GM19043 (cell line): ENCODE measurements at regions not wholly inside any gene's neighbourhood (a gene's known extent, or its start where the extent isn't known, plus 50 kb on each side); places are given as distances from the start of the nearest gene placed in this dataset.

Source experiments
- ATAC-seq: cut with Tn5 transposase; IDR thresholded peaks from one replicate; pipeline ENCODE4 v1.9.1; 2021; ENCODE audit warnings: low read depth; ENCODE audit not compliant: unreplicated experiment

DNA sequence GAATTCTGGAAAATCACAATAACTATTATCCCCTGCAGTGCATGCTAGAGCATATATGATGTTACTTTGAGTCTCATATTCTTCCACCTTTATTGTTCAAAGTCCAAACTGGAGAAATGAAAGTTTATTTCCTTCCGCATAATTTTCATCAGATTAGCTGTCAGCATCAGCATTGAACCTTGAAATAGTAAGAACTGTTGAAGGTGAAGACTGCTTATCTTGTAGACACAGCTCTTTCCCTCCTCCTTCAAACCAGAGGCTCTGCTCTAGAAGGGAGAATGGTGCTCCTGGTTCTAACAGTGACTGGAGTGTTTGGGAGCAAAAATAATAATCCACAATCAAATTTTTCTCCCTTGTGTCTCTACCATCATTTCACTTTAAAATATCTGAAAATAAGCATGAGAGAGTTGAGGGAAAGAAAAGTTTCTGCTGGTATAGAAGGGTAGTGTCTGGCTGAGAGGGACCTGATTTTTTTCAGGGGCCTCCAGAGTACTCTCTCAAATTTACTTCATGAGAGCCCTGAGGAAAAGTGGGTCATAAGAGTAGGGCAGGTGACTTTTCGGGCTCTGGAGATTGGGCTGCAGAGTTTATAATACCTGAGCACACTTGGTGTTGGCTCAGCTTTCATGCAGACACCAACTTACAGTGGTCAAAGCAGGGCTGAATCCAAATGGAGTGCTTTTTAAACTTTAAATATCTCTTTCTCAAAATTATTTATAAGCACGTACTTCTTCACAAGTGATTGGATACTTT, 170.4 kb downstream of the ZDHHC21 start:
- ATAC-seq = no peak

DNA sequence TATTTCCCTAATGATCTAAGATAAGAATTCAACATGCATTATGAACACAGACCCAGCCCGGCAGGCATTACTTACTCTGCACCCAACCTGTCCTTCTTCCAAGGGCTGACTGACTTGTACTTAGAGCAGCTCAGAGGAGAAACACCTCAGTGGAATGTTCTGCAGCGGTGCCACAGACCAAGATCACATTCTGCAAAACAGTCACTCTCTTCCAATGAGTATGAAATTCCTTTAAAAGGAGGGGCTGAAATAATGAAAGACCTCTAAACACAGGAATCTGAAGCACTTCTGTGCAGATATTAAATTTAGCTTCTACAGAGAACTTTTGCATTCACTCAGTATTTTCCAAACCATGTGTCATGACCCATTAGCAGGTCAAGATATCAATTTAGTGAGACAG, 172.9 kb downstream of the ZDHHC21 start:
- no peak for ATAC-seq

DNA sequence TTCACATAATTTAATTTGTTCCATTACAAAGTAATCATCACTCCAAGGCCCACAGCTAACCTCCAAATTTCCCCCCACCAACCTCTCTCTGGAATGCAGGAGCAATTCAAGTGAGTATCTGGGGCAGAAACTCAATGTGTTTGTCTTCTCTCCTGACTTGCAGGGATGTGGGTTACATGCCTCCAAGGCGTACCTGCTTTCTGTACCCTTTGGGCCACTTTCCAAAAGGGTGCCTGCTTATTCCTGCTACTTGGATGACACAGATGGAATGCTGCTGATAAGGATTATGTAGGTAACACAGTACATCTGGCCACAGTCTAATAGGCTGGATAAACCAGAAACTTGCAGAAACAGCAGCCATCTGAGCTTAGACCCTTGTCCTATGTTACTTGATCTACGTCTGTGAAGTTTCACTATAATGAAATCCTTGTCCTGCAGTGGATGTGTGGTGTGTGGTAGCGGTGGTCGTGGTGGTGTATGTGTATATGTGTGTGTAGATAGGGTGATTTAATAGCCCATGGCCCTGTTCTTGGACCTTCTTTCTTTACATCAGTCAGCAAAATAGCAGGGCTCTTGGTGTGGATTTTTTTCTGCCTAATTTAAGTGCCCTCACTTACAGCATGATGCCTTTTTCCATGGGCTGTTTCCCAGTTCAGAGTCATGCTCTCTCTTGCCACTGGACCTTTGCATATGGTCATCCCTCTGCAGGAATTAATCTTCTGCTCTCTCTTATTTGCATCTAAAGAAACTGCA, 175.9 kb downstream of the ZDHHC21 start:
- no peak for ATAC-seq

DNA sequence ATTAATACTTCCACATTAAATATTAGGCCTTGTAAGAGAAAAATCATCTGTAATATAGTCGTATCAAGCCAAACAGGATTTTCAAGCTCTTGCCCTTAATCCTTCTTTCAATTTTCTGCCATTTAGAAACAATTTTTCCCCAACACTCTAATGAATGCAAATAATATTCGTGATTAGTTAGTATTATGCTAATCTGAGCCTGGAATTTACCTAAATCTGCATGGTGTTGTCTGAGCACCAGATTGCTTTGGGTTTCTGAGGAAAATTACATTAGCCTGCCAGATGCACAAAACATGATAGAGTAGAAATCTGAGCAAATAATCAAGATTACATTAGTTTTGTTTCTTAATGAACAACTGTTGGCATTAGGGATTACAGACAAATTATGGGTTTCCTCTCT, 176.6 kb downstream of the ZDHHC21 start:
- ATAC-seq = no peak

DNA sequence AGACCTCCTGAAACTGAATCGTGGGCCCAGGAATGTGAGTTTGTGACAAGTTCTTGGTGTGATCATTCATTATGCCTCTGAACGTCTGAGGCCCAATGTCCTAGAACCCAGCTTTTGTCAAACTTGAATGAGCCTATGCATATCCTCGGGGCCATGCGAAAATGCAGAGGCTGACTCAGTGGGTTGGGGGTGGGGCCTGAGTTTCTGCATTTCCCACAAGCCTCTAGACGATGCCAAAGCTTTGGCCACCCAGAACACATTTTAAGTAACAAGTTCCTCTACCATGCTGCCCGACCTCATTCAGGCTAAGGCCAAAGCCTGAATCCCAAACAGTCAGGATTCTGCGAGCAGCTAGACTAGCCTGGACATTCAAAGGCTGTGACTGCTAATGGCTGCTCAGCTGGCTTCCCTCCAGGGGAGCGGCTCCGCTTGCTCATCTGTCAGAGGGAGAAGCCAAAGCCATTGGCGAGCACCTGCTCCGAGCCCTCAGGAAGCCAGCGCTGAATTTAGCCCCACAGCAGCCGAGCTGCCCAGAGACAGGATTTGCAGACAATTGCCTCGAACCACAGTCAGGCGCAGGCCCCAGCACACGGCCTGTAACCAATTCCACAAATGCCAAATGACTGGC, 177.5 kb downstream of the ZDHHC21 start:
- no peak for ATAC-seq

DNA sequence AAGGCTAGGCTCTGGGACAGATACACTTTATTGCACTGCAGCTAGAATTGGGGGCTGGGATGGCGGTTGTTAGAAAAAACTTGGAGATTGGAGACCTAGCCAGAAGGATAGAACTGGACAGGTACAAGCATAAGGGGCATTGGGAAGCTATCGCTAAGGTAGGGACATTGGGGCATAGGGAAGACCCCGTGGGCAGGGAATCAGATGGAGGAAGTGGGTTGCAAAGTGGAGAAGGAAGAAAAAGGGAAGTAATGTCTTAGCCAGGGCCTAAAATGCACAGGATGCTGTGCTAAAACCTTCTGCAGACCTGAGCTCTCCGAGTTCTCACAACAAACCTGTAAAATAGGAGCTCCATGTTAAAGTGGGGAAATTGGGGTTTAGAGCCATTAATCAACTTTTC, 178.2 kb downstream of the ZDHHC21 start:
- ATAC-seq = no peak

DNA sequence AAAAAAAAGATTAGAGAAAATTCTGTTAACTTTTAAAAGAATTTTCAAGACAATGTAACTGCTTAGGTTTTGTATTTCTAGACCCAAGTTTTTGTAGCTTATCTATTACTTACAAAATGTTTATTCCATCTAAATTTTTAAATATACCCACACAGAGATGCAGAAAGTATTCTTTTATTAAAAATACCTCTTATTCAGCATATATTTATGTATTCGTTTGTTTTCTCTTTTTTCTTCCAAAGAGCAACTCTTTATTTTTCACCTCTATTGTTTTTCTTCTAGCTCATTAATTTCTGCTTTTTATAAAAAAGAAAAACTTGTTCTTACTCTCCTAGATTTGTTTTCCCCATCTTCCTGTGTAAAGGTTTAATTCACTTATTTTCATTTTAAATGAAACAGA, 180.3 kb downstream of the ZDHHC21 start:
- ATAC-seq = no peak

DNA sequence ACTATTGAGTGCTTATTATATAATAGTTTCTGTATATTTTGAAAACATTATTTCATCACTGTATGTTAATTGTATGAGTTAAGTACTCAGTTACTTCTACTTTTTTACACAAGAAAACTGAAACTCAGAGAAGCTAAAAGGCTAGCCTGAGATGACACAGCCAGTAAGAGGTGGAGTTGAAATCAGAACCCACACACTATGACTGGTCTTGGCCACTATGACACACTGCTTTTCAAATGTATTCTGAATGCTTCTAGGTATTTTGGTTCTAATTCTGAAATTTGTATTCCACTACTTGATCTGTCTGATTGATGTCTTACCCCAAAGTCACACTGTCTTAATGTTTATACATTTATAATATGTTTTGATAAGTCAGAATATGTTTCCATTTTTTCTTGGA, 181.8 kb downstream of the ZDHHC21 start:
- no peak for ATAC-seq

DNA sequence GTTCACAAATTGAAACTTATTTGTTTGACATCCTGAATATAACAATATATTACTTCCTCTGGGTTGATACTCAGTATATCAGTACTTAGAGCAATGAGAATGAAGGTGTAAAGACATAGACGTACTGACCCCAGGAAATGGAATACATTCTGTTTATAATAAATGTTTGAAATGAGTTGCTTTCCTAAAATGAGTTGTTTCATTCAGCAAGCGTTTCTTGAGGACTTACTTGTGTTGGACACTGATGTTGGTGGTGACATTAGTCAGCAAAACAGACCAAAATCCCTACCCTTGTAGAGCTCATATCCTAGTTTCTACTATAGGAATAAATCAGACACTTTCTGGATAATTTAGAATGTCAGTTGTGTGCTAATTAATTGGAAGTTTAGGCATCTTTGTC, 184.3 kb downstream of the ZDHHC21 start:
- ATAC-seq = no peak

DNA sequence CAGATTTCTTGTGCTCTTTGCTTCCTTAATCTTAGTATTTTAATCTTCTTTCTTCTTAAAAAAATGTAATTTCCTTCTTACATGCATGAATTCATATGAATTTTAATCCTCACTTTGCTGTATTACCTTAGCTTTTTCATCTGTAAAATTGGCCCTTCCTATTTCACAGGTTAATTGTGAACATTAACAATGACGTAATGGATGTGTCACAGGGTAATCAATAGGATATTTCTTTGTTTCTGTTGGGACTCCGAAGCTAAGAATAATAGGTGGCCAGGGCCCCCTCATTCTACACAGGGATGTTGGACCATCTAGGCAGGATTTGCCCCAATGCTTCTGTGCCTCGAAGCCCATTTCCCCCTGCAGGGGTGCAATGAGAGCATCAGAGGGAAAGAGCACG, 187.4 kb upstream of the NFIB start:
- ATAC-seq = no peak

DNA sequence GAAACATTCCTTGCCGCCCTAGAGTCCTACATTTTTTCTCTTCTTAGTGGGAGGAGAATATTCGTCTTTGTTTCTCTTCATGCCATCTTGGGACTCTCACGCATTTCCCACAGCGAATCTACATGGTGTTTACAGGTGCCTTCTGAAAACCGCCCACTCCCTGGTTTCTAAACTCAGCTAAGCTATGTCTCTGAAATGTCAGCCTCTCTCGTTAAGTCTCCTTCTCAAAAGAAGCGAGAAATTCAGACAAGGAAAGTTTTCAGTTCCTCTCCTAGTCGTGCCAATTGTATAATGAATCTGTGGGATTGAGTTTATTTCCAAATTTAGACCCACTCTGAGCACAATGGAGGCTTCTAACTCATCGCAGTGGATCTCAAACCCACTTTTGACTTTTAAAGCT, 186.8 kb upstream of the NFIB start:
- no peak for ATAC-seq

DNA sequence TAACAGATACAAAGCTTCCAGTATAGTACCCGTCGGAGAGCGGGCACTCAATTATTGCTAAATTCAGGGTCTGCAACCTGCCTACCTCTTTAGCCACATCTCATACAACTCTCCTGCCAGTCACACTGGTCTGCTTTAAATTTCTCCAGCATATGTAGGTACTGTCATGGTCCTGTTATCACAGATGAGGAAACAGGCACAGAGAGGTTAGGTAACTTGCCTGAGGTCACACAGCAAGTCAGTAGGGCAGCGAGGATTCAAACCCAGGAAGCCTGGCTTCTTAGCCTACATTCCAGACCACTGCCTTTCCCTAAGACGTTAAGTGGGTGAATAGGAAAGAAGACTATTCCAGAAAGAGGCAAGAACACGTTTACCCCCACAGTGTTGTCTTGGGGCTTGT, 186.0 kb upstream of the NFIB start:
- ATAC-seq = no peak

DNA sequence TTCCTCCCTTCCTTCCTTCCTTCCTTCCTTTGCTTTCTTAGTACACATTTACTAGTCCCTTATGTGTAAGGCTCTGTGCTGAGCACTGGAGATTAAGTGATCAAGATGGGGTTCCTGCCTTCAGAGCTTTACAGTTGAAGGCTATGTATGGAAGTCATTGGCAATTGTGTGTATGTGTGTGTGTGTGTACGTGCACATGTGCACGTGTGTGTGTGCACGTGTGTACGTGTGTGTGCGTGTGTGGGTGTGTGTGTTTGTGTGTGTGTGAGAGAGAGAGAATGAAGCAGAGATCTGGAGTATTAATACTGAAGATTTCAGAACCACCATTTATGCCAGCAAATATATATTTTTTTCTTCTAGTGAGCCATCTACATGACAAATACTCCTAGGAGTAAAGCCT, 184.9 kb upstream of the NFIB start:
- ATAC-seq = no peak

DNA sequence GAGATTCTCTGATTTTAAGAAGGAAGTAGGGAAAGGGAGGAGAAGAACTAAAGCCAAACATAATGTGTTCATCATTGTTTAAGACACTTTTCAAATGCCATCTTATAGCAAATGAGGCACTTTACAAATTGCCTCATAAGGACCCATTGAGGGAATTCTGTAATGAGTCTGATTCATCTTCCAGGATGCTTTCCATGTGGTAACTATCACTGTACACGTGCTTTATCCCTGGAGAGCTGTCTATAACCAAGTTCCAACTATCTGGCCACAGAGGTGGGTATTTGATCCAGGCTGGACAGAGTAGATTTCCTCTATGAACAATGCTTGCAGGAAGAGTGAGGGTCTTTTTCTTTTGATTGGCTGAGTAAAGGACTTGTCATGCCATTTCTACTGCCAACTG, 183.5 kb upstream of the NFIB start:
- ATAC-seq = no peak

DNA sequence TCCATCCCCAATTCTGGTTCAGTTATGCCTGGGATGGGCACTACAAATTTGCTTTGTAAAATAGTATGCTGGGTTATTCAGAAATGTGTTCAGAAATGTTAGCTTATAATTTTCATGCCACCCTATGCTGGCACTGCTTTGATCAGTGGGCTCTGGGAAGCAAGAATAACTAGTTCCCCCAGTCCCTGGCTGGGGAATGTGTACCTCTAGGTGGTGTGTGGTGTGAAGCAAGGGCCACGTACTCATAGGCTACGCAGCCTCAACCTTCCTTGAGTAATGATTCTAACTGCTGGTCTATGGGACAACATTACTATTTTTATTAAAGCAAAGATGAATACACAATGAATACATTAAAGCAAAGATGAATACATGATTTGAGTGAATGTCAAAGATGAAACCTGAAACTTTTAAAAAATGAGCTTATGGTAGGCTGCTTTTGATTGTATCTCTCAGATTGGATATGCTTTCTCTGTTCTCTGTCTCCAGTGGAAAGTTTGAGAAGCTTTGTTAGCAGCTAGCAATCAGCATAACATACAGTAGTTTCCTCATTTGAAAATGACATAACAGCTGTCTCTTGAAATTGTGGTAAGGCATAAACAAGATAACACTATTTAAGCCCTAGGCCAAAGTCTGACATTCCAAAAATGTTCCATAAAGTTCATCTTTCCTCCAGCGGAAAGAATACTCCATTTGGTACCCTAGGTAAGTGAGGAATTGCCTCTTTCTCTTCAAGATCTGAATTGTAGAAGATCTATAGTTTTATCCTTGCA, 174.7 kb upstream of the NFIB start:
- no peak for ATAC-seq

DNA sequence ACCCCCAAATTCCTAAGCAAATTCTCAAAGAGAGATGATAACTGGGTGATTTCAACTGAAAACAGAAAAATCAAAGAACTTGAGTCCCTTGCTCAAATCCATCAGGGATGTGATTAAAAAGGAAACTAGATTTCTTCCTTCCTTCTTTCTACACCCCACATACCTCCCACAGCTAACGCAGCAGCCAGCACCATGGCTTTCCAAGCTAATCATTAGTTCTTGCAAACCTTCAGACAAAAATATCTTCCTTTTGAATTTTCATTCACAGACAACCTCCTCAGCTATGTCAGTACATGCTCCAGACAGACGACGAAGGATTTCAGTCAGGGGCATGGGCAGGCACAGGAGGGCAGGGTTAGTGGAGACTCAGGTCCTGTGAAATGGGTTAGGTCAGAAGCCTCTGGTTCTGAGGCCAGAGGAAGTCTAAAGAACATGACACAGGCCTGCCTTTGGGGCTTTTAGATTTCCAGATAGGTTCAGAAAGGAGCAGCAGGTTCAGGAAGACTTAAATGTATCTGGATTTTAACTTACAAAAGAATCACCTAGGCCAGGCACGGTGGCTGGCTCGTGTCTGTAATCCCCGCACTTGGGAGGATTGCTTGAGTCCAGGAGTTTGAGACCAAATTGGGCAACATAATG, 173.7 kb upstream of the NFIB start:
- no peak for ATAC-seq

DNA sequence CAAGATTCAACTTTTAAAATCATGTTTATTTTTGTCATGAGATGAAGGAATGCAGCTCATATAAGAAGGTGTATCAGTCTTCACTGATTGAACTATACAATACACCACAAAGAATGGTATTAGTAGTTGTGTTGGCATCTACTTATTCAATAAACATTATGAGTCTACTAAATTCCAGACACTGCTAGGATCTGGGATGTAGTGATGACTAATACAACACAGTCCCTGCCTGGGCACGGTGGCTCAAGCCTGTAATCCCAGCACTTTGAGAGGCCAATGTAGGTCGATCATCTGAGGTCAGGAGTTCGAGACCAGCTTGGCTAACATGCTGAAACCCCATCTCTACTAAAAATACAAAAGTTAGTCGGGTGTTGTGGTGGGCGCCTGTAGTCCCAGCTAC, 171.4 kb upstream of the NFIB start:
- ATAC-seq = no peak

DNA sequence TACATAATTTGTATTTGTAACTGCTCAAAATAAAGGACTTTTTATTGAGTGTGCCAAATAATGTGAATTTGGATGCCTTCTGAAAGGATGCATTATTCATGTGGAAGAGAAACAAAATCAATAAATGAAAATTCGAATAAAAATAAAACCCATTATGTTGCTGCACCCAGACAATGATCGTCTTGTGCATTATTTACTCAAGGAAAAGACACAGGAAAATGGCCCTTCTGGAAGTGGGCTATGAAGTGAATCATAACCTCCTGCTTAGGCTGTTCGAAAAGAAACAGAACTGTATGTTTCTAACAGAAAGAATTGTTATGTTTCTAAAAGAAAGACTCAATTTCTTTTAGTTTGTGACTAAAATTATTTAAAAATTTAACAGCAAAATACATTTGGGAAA, 168.9 kb upstream of the NFIB start:
- ATAC-seq = no peak

DNA sequence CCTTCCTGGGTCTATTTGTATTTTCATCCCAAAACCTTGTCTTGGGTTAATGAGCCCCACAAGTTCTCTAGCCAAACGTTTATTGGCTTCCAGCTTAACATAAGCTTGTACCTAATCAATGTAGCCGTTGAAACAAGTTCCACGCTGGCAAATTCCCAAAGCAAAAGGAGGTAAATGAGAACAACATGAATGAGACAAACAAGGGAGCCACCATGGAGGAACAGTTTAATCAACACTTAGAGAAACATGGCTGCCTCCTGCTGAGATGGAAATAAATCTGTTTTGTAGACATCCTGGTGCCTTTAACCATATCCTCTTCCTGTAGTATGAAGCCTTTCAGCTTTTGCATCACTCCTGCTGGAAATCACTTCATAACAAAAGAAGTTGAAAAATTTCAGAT, 166.6 kb upstream of the NFIB start:
- ATAC-seq = no peak

DNA sequence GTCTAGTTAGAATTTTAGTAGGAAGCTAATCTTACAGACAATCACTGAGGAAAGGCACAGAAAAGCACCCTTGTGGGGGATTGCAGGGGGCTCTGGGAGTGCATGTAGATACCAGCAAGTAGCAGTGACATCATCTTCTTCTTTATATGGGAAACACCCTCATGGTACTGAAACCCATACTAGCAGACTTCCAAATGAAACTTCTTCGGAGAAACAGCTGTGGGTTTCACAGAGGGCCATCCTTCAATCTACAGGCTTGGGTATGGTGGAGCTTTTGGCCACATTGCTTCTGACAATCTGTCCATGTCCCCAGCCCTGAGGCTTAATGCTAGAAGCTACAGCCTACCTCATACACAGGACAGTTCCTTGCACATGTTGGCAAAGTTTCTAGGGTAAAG, 165.2 kb upstream of the NFIB start:
- ATAC-seq = no peak
